ENCODE measurements at regions not wholly inside any gene's neighbourhood (a gene's known extent, or its start where the extent isn't known, plus 50 kb on each side); places are given as distances from the start of the nearest gene placed in this dataset.

GRCh38 chr7:9900339-9900738, 1073.3 kb upstream of the PHF14 start:
- Histone ChIP-seq H4K91ac (ENCODE audit: insufficient read length, low read depth, low read length) (no peak overlapping the region), H3K23me2 (ENCODE audit: insufficient read length, low read depth, low read length, poor library complexity, severe bottlenecking) (no peaks in the 10 kb centered on the region), H2BK20ac (ENCODE audit: low read depth, low read length, poor library complexity, severe bottlenecking) (no peak overlapping the region), H3K27ac (ENCODE audit: insufficient read length, low read depth, low read length) (no peak overlapping the region), H2BK15ac (ENCODE audit: low read depth, low read length) (no peak overlapping the region), H4K8ac (replicated peaks; ENCODE audit: insufficient read length, low read depth, low read length) (no peak overlapping the region), H3K56ac (ENCODE audit: insufficient read length, low read depth, low read length) (no peak overlapping the region), H2AFZ (ENCODE audit: low read length) (no peak overlapping the region), H3K23ac (ENCODE audit: insufficient read length, low read depth, low read length) (no peak overlapping the region), H3K9me3 (ENCODE audit: control insufficient read depth, low read depth, low read length) (no peaks in the 10 kb centered on the region), H3K79me1 (ENCODE audit: insufficient read depth, low read depth, low read length, poor library complexity, severe bottlenecking) (no peaks in the 10 kb centered on the region), H3K4me1 (ENCODE audit: insufficient read depth, low read length) (no peaks in the 10 kb centered on the region), H2BK5ac (ENCODE audit: insufficient read length, low read length) (no peak overlapping the region), H3K18ac (ENCODE audit: insufficient read length, low read depth, low read length) (no peak overlapping the region), H2AK5ac (ENCODE audit: insufficient read length, low read length) (no peak overlapping the region), H3K4me2 (ENCODE audit: insufficient read depth, insufficient read length, low read length) (no peak overlapping the region), H3K79me2 (ENCODE audit: insufficient read depth, low read length) (no peaks in the 10 kb centered on the region), H4K5ac (ENCODE audit: insufficient read length, low read depth, low read length) (no peak overlapping the region), H3T11ph (ENCODE audit: low read length) (no peak overlapping the region), H3K14ac (ENCODE audit: insufficient read depth, low read length) (no peak overlapping the region), H4K20me1 (ENCODE audit: control insufficient read depth, insufficient read depth, insufficient read length) (no peaks in the 10 kb centered on the region), H2BK12ac (ENCODE audit: insufficient read length, low read depth, low read length) (no peak overlapping the region), H3K4ac (ENCODE audit: low read depth, low read length) (no peak overlapping the region), H3K9ac (ENCODE audit: extremely low read depth, insufficient read length, low read length) (no peak overlapping the region), H3K27me3 (ENCODE audit: insufficient read depth, low read length) (no peaks in the 10 kb centered on the region), H2BK120ac (ENCODE audit: low read depth, low read length, poor library complexity, severe bottlenecking) (no peak overlapping the region)
- Mint-ChIP-seq H3K4me3 (no peak overlapping the region), H3K36me3 (ENCODE audit: insufficient read depth in 1 of 3, low read depth in 3 of 3) (peaks cover 0 to 19% (median 3%) of the 10 kb centered on the region in 3 experiments; a peak in 5 of 7 replicates), H3K27ac (no peak overlapping the region), H3K27me3 (ENCODE audit: low read depth) (no peaks in the 10 kb centered on the region; the same call in 1 of the 2 replicates), H3K9me3 (peaks cover 30 to 31% of the 10 kb centered on the region in 2 experiments), H3K4me1 (no peaks in the 10 kb centered on the region)
- TF ChIP-seq, protein P1, sequence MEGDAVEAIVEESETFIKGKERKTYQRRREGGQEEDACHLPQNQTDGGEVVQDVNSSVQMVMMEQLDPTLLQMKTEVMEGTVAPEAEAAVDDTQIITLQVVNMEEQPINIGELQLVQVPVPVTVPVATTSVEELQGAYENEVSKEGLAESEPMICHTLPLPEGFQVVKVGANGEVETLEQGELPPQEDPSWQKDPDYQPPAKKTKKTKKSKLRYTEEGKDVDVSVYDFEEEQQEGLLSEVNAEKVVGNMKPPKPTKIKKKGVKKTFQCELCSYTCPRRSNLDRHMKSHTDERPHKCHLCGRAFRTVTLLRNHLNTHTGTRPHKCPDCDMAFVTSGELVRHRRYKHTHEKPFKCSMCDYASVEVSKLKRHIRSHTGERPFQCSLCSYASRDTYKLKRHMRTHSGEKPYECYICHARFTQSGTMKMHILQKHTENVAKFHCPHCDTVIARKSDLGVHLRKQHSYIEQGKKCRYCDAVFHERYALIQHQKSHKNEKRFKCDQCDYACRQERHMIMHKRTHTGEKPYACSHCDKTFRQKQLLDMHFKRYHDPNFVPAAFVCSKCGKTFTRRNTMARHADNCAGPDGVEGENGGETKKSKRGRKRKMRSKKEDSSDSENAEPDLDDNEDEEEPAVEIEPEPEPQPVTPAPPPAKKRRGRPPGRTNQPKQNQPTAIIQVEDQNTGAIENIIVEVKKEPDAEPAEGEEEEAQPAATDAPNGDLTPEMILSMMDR (conservative IDR thresholded peaks at IDR 0.05) = no peak
- DNase-seq = no peak
- WGBS (ENCODE audit: extremely low coverage, insufficient read length, low lambda C conversion rate) = no CpG with 5 or more reads among the region's 2 CpGs

All from H9 (cell line).